Fibroblast of lung (primary cell): ENCODE measurements at regions not wholly inside any gene's neighbourhood (a gene's known extent, or its start where the extent isn't known, plus 50 kb on each side); places are given as distances from the start of the nearest gene placed in this dataset.

ENCODE experiments used
- CTCF ChIP-seq, 2 donors: IDR thresholded peaks in 1 of 2; conservative IDR thresholded peaks in 1 of 2; 1 replicate in 1 of 2; 2 replicates in 1 of 2; pipeline ENCODE4 v1.5.1; 2011 to 2012; ENCODE audit warnings: low read length in 2 of 2, control low read depth in 1 of 2, inconsistent platforms in 1 of 2, low read depth in 1 of 2, mild to moderate bottlenecking in 1 of 2
- EZH2 ChIP-seq: IDR thresholded peaks from 2 replicates; pipeline ENCODE4 v1.5.1; 2012; ENCODE audit warnings: low read length, control low read depth, mild to moderate bottlenecking; ENCODE audit errors: missing control alignments

GRCh38 chr5:111016801-111017200 is 54.7 kb upstream of the TSLP start:
- TF ChIP-seq CTCF (conservative IDR thresholded peaks at IDR 0.05 in 1 of 2, IDR thresholded peaks at IDR 0.05 in 1 of 2; ENCODE audit: low read depth in 1 of 2, low read length in 2 of 2): no peak
- no peak for TF ChIP-seq EZH2
